22Rv1 (cell line): ENCODE measurements at regions not wholly inside any gene's neighbourhood (a gene's known extent, or its start where the extent isn't known, plus 50 kb on each side); places are given as distances from the start of the nearest gene placed in this dataset.

Source experiments
- H3K27ac ChIP-seq: fragments of 450-650 bp; 2 replicates; pipeline ENCODE4 v1.5.1; 2017
- ZFX ChIP-seq: fragments of 450-650 bp; IDR thresholded peaks from 2 replicates; pipeline ENCODE4 v1.6.1; 2017; ENCODE audit warnings: antibody characterized with exemption, borderline replicate concordance
- TF ChIP-seq, protein P1 (sequence below): fragments of 450-650 bp; IDR thresholded peaks from 2 replicates; pipeline ENCODE4 v1.5.1; 2017; ENCODE audit warnings: mild to moderate bottlenecking

DNA sequence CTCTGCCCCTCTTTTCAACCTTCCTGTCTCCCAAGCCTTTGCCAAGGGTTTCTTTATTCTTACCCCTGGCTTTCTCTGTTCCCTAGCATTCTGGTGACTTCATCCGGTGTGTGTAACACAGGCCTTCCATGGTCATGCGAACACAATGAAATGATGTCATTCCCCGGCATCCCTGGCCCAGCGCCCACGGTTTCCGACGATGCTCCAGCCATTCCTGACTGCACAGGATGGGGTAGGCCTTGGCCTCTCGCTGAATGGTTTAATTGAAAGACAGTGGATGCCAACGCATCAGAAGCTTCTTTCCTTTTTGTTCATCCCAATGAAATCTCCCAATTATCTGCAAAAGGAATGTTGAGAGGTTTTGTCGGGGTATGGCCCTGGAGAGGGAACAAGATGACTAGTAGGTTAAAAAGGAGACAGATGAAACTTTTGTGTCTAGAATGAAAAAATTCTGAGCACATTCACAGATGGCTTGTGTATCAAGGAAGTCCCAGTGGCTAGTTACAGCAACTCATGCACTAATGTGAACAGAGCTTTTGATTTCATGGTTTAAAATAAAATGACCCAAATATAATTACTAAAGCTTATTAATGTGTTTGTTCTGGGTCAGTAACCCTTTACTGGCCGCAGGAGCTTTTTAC is 655.0 kb downstream of the QKI start:
- TF ChIP-seq, protein P1, sequence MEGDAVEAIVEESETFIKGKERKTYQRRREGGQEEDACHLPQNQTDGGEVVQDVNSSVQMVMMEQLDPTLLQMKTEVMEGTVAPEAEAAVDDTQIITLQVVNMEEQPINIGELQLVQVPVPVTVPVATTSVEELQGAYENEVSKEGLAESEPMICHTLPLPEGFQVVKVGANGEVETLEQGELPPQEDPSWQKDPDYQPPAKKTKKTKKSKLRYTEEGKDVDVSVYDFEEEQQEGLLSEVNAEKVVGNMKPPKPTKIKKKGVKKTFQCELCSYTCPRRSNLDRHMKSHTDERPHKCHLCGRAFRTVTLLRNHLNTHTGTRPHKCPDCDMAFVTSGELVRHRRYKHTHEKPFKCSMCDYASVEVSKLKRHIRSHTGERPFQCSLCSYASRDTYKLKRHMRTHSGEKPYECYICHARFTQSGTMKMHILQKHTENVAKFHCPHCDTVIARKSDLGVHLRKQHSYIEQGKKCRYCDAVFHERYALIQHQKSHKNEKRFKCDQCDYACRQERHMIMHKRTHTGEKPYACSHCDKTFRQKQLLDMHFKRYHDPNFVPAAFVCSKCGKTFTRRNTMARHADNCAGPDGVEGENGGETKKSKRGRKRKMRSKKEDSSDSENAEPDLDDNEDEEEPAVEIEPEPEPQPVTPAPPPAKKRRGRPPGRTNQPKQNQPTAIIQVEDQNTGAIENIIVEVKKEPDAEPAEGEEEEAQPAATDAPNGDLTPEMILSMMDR = no peak
- no peak for TF ChIP-seq ZFX
- H3K27ac ChIP-seq = no peak overlapping the region

DNA sequence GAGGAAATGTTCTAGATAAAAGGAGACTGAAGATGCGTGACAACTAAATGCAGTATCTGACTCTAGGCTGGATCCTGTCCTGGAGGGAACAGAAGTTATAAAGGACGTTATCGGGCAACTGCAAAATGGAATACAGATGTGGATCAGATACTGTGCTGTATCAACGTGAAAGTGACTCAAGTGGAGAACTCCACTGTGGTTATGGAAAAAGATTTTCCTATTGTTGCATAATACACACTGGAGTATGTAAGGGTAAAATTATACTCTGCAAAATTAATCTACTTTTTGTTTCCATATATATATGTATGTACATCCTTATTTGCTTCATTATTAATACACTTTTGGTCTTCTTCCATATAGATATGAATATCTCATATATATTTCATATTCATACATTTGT is 654.0 kb downstream of the QKI start:
- no peak for TF ChIP-seq ZFX
- TF ChIP-seq, protein P1 = no peak
- no peak overlapping the region for H3K27ac ChIP-seq

DNA sequence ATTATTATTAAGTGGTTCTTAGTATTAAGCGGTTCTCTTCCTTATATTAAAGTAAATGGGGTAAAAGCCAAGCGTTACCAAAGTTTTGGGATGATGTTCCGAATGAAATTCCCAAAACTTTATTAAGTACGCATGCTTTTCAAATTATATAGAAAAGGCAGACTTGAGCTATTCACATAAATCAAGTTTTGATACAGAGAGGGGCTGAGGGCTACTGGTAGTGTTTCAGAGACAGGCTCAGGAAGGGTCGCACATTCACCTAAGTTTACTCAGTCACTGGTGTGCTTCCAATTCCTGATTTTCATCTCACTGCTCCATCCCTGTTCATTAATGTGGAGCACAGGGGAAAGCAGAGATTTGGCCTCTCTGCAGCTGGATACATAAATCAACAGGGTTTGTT is 652.2 kb downstream of the QKI start:
- H3K27ac ChIP-seq = no peak overlapping the region

DNA sequence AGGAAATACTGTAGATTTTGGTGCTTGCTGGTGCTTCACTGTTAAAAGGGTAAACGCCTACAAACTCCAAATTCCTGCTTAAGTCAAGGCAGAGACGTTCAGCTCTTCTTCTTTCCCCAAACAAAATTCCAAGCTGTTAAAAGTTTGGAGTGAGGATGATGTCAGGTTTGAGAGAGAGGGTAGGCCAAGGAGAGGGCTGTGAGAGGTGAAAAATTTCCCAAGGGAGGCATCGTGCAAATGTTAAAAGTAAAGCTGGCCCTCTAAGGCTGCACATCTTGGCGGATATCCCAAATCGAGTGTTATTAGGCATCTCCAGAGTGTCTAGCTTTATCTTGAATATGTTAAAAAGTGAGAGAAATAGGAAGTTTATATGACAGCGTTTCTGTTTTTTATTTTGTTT is 651.8 kb downstream of the QKI start:
- no peak overlapping the region for H3K27ac ChIP-seq

More for the DNA sequence above, 652.2 kb downstream of the QKI start:
- TF ChIP-seq, protein P1 = no peak
- no peak for TF ChIP-seq ZFX

DNA sequence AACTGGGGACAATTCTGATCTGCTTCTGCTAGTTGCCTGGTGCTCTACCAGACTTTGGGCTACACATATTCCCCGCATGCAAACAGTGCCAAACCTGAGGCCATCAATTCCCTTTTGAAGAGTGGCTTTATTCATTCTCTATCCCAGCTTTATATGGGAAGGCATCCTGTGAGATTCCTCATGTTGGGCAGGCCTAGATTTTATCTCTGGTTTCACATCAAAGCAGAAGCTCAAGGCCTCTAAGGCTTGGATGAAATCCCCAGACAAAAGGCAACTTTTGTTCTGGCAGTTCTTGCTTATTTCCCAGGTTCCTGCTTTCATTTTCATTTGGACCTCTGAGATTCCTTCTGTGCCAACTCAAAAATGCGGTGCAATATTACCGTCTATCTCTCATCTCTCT is 648.8 kb downstream of the QKI start:
- TF ChIP-seq ZFX = no peak
- TF ChIP-seq, protein P1 = no peak
- no peak overlapping the region for H3K27ac ChIP-seq

More for the DNA sequence above, 651.8 kb downstream of the QKI start:
- TF ChIP-seq ZFX = no peak
- TF ChIP-seq, protein P1 = no peak

DNA sequence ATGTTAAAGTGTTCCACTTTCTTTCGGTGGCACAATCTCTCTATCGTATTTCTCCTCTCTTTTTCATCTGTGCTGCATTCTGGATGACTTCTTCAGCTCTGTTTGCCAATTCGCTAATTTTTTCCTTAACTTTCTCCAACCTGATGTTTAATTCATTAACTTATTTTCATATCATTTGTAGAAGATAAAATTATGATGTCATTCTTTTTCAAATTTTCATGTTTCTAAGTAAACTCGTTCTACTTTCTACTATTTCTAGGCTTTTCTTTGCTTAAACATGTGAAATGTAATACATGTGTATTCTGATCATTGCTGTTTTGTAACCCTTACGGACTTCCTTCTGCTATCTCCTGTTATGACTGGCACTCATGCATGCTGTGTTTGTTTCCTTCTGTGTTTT is 648.4 kb downstream of the QKI start:
- TF ChIP-seq ZFX = no peak
- TF ChIP-seq, protein P1 = no peak

DNA sequence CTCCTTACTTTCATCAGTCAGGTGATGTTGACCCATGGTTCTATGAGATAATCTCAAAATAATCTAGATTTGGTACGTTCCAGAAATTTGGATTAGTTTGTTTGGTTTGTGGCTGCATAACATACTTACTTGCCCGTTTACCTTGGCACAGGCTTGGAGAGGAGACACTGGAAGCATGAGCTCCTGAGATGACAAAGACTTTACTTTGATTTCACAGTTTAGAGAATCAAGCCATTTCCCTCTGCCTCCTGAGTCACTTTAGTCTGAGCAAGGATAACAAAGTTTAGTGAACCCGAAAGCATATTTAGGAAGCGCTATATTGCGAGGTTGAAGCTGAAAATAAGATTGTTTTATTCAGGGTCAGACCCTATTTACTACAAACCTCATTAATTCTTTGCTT is 643.4 kb downstream of the QKI start:
- no peak overlapping the region for H3K27ac ChIP-seq
- no peak for TF ChIP-seq ZFX
- TF ChIP-seq, protein P1 = no peak

More for the DNA sequence above, 648.4 kb downstream of the QKI start:
- no peak overlapping the region for H3K27ac ChIP-seq
